ENCODE measurements at regions not wholly inside any gene's neighbourhood (a gene's known extent, or its start where the extent isn't known, plus 50 kb on each side); places are given as distances from the start of the nearest gene placed in this dataset.
"Not testable (repeated sequence)": the region's sequence is repeated elsewhere in the genome, so short reads cannot be mapped to it uniquely, and the experiment has no call there.

- no peak for DNase-seq
Measured at GRCh38 chr1:60848583-60849188, 233.7 kb upstream of the NFIA start.

- DNase-seq = no peak
Measured at GRCh38 chr1:60847855-60848582, 234.3 kb upstream of the NFIA start.

DNA sequence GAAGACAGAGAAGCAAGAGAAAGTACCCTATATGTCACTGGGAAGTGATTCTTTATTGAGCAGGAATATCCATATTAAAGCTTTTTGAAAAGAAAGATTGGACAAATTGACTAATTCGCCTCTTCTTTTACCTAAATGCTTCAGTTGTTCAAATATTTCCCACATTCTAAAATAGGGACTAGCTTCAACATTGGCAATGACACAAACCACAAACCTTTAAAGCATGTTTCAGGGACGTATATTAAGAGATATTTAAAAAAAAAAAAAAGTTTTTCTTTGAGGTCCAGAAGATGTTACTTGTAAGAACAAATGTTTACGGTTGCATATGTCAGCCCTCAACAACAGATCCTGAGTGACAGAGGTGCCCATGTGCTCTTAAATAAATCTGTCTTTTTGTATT is 235.0 kb upstream of the NFIA start:
- no peak for DNase-seq

DNA sequence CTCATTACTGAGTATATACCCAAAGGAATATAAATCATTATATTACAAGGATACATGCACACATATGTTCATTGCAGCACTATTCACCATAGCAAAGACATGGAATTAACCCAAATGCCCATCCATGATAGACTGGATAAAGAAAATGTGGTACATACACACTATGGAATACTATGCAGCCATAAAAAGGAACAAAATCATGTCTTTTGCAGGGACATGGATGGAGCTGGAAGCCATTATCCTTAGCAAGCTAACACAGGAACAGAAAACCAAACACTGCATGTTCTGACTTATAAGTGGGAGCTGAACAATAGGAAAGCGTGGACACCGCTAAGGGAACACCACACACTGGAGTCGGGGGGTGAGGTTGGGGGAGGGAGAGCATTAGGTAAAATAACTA is 236.7 kb upstream of the NFIA start:
- not testable (repeated sequence) for DNase-seq

GRCh38 chr1:60842304-60842703 is 240.1 kb upstream of the NFIA start:
- DNase-seq = no peak

DNA sequence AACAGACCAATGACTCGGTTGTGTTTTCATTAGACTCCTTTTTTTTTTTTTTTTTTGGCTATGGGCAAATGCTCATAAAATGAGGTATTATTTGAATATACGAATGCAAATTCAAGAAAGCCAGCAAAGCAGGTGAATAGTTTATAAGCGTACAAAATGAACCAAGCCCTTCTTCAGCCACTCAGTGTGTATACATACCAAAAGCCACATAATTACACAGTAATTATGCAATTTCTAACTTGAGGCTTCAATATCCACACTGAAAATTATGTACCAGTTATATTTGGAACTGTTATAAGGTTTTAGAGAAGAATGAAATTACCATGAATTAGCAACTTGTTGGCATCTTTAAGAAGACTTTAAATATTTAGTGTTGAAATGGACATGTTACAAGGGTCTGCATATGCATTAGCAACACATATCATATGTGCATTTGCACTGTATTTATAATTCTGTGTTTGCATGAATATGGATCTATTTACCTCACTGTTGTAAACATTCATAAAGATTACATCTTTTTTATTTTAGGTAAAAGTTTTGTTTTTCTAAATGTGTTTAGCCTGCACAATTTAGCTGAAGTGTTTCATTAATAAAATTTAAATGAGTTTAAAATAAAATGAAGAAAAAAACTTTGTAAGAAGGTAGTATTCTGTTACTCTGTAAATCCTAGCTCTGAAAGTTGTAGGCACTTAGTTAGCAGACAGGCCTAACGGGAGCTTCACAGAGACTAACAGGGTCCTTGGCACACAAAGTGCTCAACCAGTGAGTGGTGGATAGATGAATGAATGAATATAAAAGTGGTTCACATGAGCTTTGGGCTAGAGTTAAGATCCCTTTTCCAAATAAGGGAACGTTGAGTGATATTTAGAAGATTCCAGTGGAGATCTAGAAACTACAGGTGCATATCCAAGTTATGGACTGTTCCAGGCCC is 241.0 kb upstream of the NFIA start:
- no peak for DNase-seq

DNA sequence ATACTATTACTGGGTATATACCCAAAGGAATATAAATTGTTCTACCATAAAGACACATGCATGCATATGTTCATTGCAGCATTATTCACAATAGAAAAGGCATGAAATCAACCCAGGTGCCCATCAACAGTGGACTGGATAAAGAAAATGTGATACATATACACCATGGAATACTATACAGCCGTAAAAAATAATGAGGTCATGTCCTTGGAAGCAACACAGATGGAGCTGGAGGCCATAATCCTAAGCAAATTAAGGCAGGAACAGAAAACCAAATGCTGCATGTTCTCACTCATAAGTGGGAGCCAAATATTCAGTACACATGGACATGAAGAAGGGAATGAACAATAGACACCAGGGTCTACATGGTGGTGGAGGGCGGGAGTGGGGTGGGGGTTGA is 241.9 kb upstream of the NFIA start:
- not testable (repeated sequence) for DNase-seq

DNA sequence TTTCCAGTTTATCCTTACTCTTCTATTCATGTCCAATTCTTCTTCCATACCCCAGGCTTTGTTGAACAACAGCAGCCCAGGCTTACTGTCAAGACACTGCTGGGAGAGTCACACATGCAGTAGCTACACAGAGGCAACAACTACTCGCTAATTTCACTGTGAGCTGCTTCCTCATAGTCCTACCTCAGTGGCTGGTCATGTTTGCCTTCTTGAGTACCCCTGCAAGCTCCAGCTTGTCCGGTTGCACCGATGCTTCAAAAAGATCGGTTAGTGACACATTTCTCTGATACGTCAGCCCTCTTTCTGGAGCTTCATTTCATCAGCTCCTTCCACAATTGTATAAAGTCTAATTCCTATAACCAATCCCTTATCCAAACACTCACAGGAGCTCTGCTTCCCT is 246.7 kb upstream of the NFIA start:
- no peak for DNase-seq

DNA sequence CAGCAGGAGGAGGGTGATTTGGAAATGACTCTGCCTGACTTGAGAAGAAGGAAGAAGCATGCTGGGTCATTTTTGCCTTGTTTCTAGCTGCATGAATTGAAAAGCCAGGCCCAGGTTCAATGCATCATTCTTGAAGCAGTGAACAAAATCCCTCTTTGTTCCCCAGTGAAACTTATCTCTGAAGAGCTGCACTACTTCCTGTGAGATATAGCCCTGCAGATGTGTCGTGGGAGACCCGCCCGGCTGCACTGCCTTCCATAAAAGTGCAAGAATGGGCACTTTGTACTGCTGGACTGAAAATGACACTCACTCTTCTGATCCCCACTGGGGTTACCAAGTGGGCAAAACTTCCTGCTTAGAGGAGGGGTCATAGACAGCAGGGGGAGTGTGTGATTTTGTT is 249.2 kb upstream of the NFIA start:
- DNase-seq = no peak

- no peak for DNase-seq
Measured at GRCh38 chr1:60832367-60832766, 250.0 kb upstream of the NFIA start.

- no peak for DNase-seq
Measured at GRCh38 chr1:60831780-60832179, 250.6 kb upstream of the NFIA start.

- no peak for DNase-seq
Measured at GRCh38 chr1:60828944-60829343, 253.4 kb upstream of the NFIA start.

DNA sequence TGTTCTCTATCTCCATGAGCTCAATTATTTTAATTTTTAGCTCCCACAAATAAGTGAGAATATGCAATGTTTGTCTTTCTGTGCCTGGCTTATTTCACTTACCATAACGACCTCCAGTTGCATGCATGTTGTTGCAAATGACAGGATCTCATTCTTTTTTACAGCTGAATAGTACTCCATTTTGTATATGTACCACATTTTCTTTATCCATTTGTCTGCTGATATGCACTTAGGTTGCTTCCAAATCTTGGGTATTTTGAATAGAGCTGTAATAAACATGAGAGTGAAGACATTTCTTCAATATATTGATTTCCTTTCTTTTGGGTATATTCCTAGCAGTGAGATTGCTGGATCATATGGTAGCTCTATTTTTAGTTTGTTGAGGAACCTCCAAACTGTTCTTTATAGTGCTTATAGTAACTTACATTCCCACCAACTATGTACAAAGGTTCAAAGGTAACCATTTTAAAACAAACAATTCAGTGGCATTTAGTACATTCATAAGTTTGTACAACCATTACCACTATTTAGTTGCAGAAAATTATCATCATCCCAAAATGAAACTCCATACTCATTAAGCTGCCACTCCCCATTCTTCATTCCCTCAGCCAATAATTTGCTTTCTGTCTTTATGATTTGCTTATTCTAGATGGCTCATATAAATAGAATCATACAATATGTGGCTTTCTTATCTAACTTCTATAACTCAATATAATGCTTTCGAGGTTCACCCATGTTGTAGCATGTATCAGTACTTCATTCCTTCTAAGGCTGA is 255.9 kb upstream of the NFIA start:
- no peak for DNase-seq

DNA sequence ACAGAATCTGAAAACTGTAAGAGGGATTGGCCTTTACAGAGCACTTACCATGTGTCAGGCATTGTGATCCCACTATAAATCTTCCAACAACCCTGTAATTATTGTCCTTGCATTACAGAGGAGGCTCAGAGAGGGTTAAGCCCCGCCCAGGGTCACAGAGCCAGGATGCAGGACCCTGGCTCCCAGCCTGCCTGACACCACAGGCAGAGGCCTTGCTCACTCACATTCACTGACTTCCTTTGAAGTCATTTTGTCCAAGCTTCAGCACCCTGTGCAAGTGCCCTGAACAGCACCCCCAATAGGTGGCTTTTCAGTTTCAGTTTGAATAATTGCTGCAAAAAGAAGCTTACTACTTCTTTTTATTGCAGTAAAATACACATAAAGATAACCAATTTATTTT is 256.8 kb upstream of the NFIA start:
- no peak for DNase-seq

- no peak for DNase-seq
Measured at GRCh38 chr1:60823151-60823550, 259.2 kb upstream of the NFIA start.

DNA sequence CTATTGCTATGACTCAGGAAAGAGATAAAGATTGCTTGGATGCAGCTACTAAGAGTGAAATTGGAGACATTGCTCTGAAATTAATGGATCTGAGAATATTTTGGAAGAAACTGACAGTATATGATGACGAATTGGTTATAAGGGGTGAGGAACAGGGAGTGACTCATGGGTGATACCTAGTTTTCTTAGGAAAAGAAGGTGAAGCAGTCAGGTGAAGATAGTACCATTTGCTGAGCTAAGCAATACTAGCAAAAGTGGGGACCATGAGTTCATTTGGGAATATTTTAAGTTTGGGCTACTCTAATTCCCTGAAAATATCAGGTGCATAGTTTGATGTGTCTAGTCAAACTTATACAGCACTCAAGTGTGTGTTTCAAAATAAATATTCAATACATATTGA is 260.1 kb upstream of the NFIA start:
- no peak for DNase-seq

GRCh38 chr1:60821156-60821555 is 261.2 kb upstream of the NFIA start:
- no peak for DNase-seq

GRCh38 chr1:60818969-60819701 is 263.2 kb upstream of the NFIA start:
- no peak for DNase-seq

DNA sequence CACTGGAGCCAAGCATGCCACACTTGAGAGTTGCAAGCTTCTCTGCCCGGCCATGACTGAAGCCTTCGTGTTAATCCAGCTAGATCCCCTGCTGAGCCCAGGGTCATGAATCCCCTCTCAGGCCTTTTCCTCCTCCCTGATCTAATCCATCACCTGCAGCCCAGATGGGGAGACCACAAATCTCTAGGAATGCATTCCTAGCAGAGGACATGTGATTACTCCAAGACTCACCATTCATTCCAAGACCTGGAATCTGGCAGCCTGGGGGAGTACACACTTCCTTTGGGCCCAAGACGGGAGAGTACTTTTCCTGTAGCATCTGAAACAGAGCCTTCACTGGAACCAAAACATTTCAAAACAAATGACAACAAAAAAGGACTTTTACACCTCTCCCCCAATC is 269.3 kb upstream of the NFIA start:
- no peak for DNase-seq

- no peak for DNase-seq
Measured at GRCh38 chr1:60809204-60809980, 273.0 kb upstream of the NFIA start.

DNA sequence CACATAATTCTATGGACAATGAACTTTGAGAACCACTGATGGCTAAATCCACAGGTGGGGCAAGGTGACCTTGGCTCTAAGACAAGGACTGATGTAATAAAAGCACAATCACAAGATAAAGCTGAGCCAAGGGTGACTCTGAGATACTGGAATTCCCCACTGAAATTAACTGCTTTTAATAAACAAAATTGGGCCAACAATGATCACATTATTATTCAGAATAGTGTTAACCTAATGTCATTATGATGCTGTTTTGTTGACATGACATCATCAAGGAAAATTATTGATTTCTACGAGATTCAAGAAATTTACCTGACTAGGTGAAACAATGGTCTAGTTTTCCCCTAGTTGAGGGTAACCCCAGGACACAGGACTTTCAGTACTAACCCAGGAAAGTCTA is 273.7 kb upstream of the NFIA start:
- no peak for DNase-seq

DNA sequence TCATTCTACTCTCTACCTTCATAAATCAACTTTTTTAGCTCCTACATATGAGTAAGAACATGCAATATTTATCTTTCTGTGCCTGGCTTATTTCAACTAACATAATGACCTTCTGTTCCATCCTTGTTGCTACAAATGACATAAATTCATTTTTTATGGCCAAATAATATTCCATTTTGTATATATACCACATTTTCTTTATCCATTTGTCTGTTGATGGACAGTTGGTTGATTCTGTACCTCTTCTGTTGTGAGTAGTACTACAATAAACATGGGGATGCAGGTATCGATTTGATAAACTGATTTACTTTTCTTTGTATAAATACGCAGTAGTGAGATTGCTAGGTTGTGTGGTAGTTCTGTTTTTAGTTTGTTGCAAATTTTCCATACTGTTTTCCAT is 279.5 kb upstream of the NFIA start:
- no peak for DNase-seq
